Astrocyte of the cerebellum (primary cell): ENCODE measurements at regions not wholly inside any gene's neighbourhood (a gene's known extent, or its start where the extent isn't known, plus 50 kb on each side); places are given as distances from the start of the nearest gene placed in this dataset.

Experiments
- DNase-seq: peaks from one replicate; pipeline ENCODE4 v3.0.0-alpha.2; 2011; ENCODE audit warnings: low read depth
- H3K4me3 ChIP-seq: 2 replicates; pipeline ENCODE4 v1.5.1; 2011; ENCODE audit warnings: mild to moderate bottlenecking, low read depth, low read length, moderate library complexity
- CTCF ChIP-seq: IDR thresholded peaks from 2 replicates; pipeline ENCODE4 v1.5.1; 2012; ENCODE audit warnings: low read length, low read depth, moderate library complexity, mild to moderate bottlenecking; ENCODE audit errors: missing control alignments
- in situ Hi-C: cut with HindIII; loops from 2 replicates; pipeline ENCODE4 v1.10.0; 2017; ENCODE audit warnings: low sequenced_read_pairs

- TF ChIP-seq CTCF = no peak
- in situ Hi-C loops = no loop called here
- no peak for DNase-seq
- H3K4me3 ChIP-seq = no peak overlapping the region
These were observed 250.4 kb downstream of the WDR11 start for GRCh38 chr10:121101561-121101960.

GRCh38 chr10:121102706-121103105 is 251.5 kb downstream of the WDR11 start:
- in situ Hi-C loops = no loop called here
- DNase-seq = no peak
- no peak for TF ChIP-seq CTCF
- H3K4me3 ChIP-seq = no peak overlapping the region

- in situ Hi-C loops = no loop called here
- H3K4me3 ChIP-seq = no peak overlapping the region
- DNase-seq = no peak
- TF ChIP-seq CTCF = no peak
These were observed 253.4 kb downstream of the WDR11 start for GRCh38 chr10:121104476-121105111.

GRCh38 chr10:121106611-121107010 is 255.4 kb downstream of the WDR11 start:
- TF ChIP-seq CTCF = no peak

GRCh38 chr10:121108051-121108450 is 256.9 kb downstream of the WDR11 start:
- H3K4me3 ChIP-seq = no peak overlapping the region
- in situ Hi-C loops = no loop called here
- no peak for TF ChIP-seq CTCF
- no peak for DNase-seq

More at GRCh38 chr10:121106611-121107010, 255.4 kb downstream of the WDR11 start:
- in situ Hi-C loops = no loop called here
- no peak overlapping the region for H3K4me3 ChIP-seq
- no peak for DNase-seq

- no peak overlapping the region for H3K4me3 ChIP-seq
- TF ChIP-seq CTCF = no peak
- DNase-seq = no peak
- in situ Hi-C loops = no loop called here
These were observed 259.2 kb downstream of the WDR11 start for GRCh38 chr10:121110369-121110768.
